H1 (cell line): ENCODE measurements at regions not wholly inside any gene's neighbourhood (a gene's known extent, or its start where the extent isn't known, plus 50 kb on each side); places are given as distances from the start of the nearest gene placed in this dataset.

Experiments
- CTCF ChIA-PET: fragments of 300-600 bp; sonication (Branson Sonifier 250); formaldehyde crosslinking; loops from one replicate; lab custom pipeline; 2021; ENCODE audit not compliant: partially characterized antibody; lab: Charles Lee
- POLR2A ChIA-PET: fragments of 300-600 bp; sonication (Branson Sonifier 250); formaldehyde crosslinking; loops from one replicate; lab custom pipeline; 2021; ENCODE audit warnings: inconsistent platforms; ENCODE audit not compliant: partially characterized antibody; lab: Charles Lee
- DNase-seq, 2 experiments: peaks; one replicate each; pipeline versions ENCODE4 v3.0.0 to v3.0.0-alpha.2; 2010 to 2022; ENCODE audit warnings: low spot score in 2 of 2, low read depth in 1 of 2, mixed read lengths in 1 of 2
- FAIRE-seq: peaks from 2 replicates; lab custom pipeline; 2011; peaks lifted over from hg19 to GRCh38; lab: Jason Lieb, UNC
- H2AFZ ChIP-seq: 2 replicates; pipeline ENCODE4 v1.8.1; 2012; ENCODE audit warnings: low read length, inconsistent platforms
- H2AK5ac ChIP-seq: 2 replicates; pipeline ENCODE4 v1.6.1; 2013; ENCODE audit warnings: low read depth, low read length
- H2BK120ac ChIP-seq: replicated peaks from 2 replicates; pipeline ENCODE3; 2013; ENCODE audit warnings: low read depth, low read length, inconsistent platforms
- H2BK12ac ChIP-seq: 2 replicates; pipeline ENCODE4 v1.6.1; 2013; ENCODE audit warnings: low read depth, low read length
- H2BK15ac ChIP-seq: 2 replicates; pipeline ENCODE4 v1.6.1; 2013; ENCODE audit warnings: low read length
- H2BK20ac ChIP-seq: 2 replicates; pipeline ENCODE4 v1.6.1; 2013; ENCODE audit warnings: low read length
- H2BK5ac ChIP-seq: 2 replicates; pipeline ENCODE4 v1.6.1; 2013; ENCODE audit warnings: low read depth, low read length
- H3K14ac ChIP-seq: 2 replicates; pipeline ENCODE4 v1.6.1; 2013; ENCODE audit warnings: inconsistent platforms; ENCODE audit not compliant: insufficient read length
- H3K18ac ChIP-seq: 2 replicates; pipeline ENCODE4 v1.6.1; 2013; ENCODE audit warnings: low read length; ENCODE audit errors: extremely low read depth
- H3K23ac ChIP-seq: 2 replicates; pipeline ENCODE4 v1.6.1; 2013; ENCODE audit warnings: inconsistent platforms; ENCODE audit not compliant: insufficient read length
- H3K23me2 ChIP-seq: 2 replicates; pipeline ENCODE4 v1.6.1; 2013; ENCODE audit warnings: low read depth, low read length
- H3K27ac ChIP-seq: 2 replicates; pipeline ENCODE4 v1.6.1; 2011; ENCODE audit warnings: low read depth, low read length, inconsistent platforms
- H3K27me3 ChIP-seq, 4 experiments: replicated peaks in 1 of 4; 1 replicate in 1 of 4; 2 replicates in 3 of 4; pipeline versions ENCODE4 v1.6.1 to v1.8.1; 2011 to 2013; ENCODE audit warnings: low read length in 3 of 4, mild to moderate bottlenecking in 3 of 4, inconsistent platforms in 2 of 4, mixed read lengths in 2 of 4, moderate library complexity in 1 of 4; ENCODE audit not compliant: control insufficient read depth in 3 of 4, insufficient read depth in 3 of 4; ENCODE audit errors: extremely low read depth in 1 of 4
- H3K36me3 ChIP-seq, 4 experiments: 2 replicates each; pipeline versions ENCODE4 v1.6.1 to v1.8.1; 2011 to 2013; ENCODE audit warnings: mild to moderate bottlenecking in 4 of 4, low read length in 3 of 4, moderate library complexity in 2 of 4, control low read depth in 1 of 4, inconsistent platforms in 1 of 4; ENCODE audit not compliant: insufficient read depth in 4 of 4, control insufficient read depth in 2 of 4
- H3K4ac ChIP-seq: replicated peaks from 2 replicates; pipeline ENCODE3; 2013; ENCODE audit warnings: low read length, low read depth, mixed read lengths, inconsistent platforms; ENCODE audit not compliant: insufficient read length
- H3K4me1 ChIP-seq, 4 experiments: replicated peaks in 1 of 4; 1 replicate in 1 of 4; 2 replicates in 3 of 4; pipeline versions ENCODE4 v1.6.1 to v1.8.1; 2011 to 2013; ENCODE audit warnings: low read length in 3 of 4, inconsistent platforms in 2 of 4, mixed read lengths in 1 of 4; ENCODE audit not compliant: insufficient read depth in 4 of 4, control insufficient read depth in 3 of 4
- H3K4me2 ChIP-seq, 2 experiments: 2 replicates each; pipeline versions ENCODE4 v1.6.1 to v1.8.1; 2011 to 2013; ENCODE audit warnings: low read depth in 2 of 2, low read length in 2 of 2, control low read depth in 1 of 2, inconsistent platforms in 1 of 2, mild to moderate bottlenecking in 1 of 2; ENCODE audit not compliant: insufficient read depth in 1 of 2
- H3K4me3 ChIP-seq, 4 experiments: fragments of 200-600, 300-600 bp in 1 of 4; sonication (generic), shearing (Covaris generic), sonication (Bioruptor Twin) in 1 of 4; 2 replicates each; pipeline versions ENCODE4 v1.5.1 to v1.8.1; 2011 to 2016; ENCODE audit warnings: low read length in 4 of 4, low read depth in 3 of 4, control low read depth in 2 of 4, inconsistent platforms in 2 of 4, mild to moderate bottlenecking in 2 of 4, mixed read lengths in 1 of 4, moderate library complexity in 1 of 4; ENCODE audit not compliant: insufficient read depth in 2 of 4; ENCODE audit errors: extremely low read depth in 1 of 4
- H3K56ac ChIP-seq: replicated peaks from 2 replicates; pipeline ENCODE3; 2013; ENCODE audit warnings: low read depth, mild to moderate bottlenecking, mixed read lengths, low read length, inconsistent platforms; ENCODE audit not compliant: insufficient read length
- H3K79me1 ChIP-seq: 2 replicates; pipeline ENCODE4 v1.6.1; 2013; ENCODE audit warnings: low read depth, low read length, control low read depth
- H3K79me2 ChIP-seq, 2 experiments: 2 replicates each; pipeline versions ENCODE4 v1.6.1 to v1.8.1; 2012 to 2013; ENCODE audit warnings: low read length in 2 of 2, mild to moderate bottlenecking in 2 of 2, inconsistent platforms in 1 of 2; ENCODE audit not compliant: insufficient read depth in 2 of 2, control insufficient read depth in 1 of 2
- H3K9ac ChIP-seq, 4 experiments: replicated peaks in 1 of 4; 1 replicate in 1 of 4; 2 replicates in 3 of 4; pipeline versions ENCODE4 v1.6.1 to v1.8.1; 2011 to 2013; ENCODE audit warnings: low read depth in 3 of 4, low read length in 3 of 4, control low read depth in 2 of 4, mild to moderate bottlenecking in 2 of 4, moderate library complexity in 2 of 4, inconsistent platforms in 1 of 4; ENCODE audit errors: extremely low read depth in 1 of 4
- H3K9me3 ChIP-seq, 2 experiments: 2 replicates each; pipeline versions ENCODE4 v1.6.1 to v1.8.1; 2012 to 2013; ENCODE audit warnings: mild to moderate bottlenecking in 2 of 2, moderate library complexity in 2 of 2, control low read depth in 1 of 2, inconsistent platforms in 1 of 2, low read depth in 1 of 2, low read length in 1 of 2, mixed read lengths in 1 of 2; ENCODE audit not compliant: insufficient read depth in 2 of 2
- H4K20me1 ChIP-seq, 2 experiments: replicated peaks in 1 of 2; 2 replicates each; pipeline versions ENCODE3 to v1.8.1; 2011 to 2013; ENCODE audit warnings: inconsistent platforms in 2 of 2, low read length in 2 of 2, mild to moderate bottlenecking in 1 of 2; ENCODE audit not compliant: insufficient read depth in 2 of 2, control insufficient read depth in 1 of 2
- H4K5ac ChIP-seq: 2 replicates; pipeline ENCODE4 v1.6.1; 2013; ENCODE audit warnings: low read length, low read depth, mixed read lengths, inconsistent platforms; ENCODE audit not compliant: insufficient read length
- H4K8ac ChIP-seq: 2 replicates; pipeline ENCODE4 v1.8.0; 2013; ENCODE audit warnings: mild to moderate bottlenecking, moderate library complexity, low read length, inconsistent platforms; ENCODE audit not compliant: insufficient read depth; ENCODE audit errors: extremely low read depth
- H4K91ac ChIP-seq: replicated peaks from 2 replicates; pipeline ENCODE3; 2013; ENCODE audit warnings: low read length, mixed read lengths, inconsistent platforms; ENCODE audit not compliant: insufficient read length
- GTF2F1 ChIP-seq: IDR thresholded peaks from 2 replicates; pipeline ENCODE4 v1.6.1; 2012; ENCODE audit warnings: low read depth, low read length, improper control_type of control experiment, borderline replicate concordance
- SIRT6 ChIP-seq: IDR thresholded peaks from one replicate; pipeline ENCODE4 v1.7.1; 2012; ENCODE audit warnings: low read length, inconsistent platforms
- SP1 ChIP-seq: IDR thresholded peaks from 2 replicates; pipeline ENCODE4 v1.6.1; 2011; ENCODE audit warnings: low read depth, low read length
- SUZ12 ChIP-seq: fragments of 200-600 bp; sonication (generic); IDR thresholded peaks from 2 replicates; pipeline ENCODE4 v1.6.1; 2012; ENCODE audit warnings: mild to moderate bottlenecking, inconsistent platforms, low read length, moderate library complexity, mixed read lengths
- WGBS, 2 experiments: shearing (Covaris generic) in 1 of 2; methylation state at CpG; one replicate each; pipeline versions ENCODE4 v1.1.6 to v1.1.7; 2013 to 2015; ENCODE audit warnings: low lambda C conversion rate in 2 of 2, mixed read lengths in 2 of 2, inconsistent platforms in 1 of 2, low coverage in 1 of 2, missing lambda C conversion rate in 1 of 2; ENCODE audit not compliant: insufficient replicate concordance in 2 of 2, insufficient coverage in 1 of 2, insufficient read length in 1 of 2; ENCODE audit errors: extremely low coverage in 1 of 2, missing lambda C conversion rate in 1 of 2; 5-methylcytosine and 5-hydroxymethylcytosine counted together
- TF ChIP-seq, protein P1 (sequence below): IDR thresholded peaks from 2 replicates; pipeline ENCODE4 v1.6.1; 2011; ENCODE audit warnings: low read length, improper control_type of control experiment

DNA sequence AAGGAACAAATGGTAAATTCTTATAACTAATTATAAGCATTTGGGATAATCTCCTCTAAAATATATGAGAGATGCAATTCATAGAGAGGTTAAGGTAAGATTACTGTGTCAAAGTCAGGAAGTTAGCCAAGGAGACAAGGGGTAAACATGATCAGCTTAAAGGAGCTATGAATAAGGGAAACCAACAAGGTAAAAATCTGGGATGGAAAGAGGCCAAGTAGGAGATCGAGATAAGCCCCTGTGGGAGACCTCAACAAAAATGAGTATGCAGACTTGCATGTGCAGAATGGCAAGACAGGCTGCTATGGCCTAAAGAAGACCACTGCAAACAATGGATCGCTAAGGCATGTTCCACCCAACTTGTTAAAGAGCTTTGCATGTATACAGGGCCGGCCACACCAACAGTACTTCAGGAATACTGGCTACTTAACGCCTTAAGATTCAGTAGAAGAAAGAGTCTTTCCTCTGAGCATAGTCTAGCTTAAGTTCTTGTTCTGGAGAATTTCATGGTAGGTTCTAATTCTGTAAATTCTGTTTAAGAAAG lies 738.6 kb downstream of the GALC start:
- H2AFZ ChIP-seq: no peak overlapping the region
- H3K79me1 ChIP-seq: no peaks in the 10 kb centered on the region
- H3K14ac ChIP-seq: no peak overlapping the region
- no peak overlapping the region for H3K56ac ChIP-seq
- no peaks in the 10 kb centered on the region for H3K79me2 ChIP-seq
- H3K27me3 ChIP-seq: no peaks in the 10 kb centered on the region
- H3K27ac ChIP-seq: no peak overlapping the region
- no peak overlapping the region for H4K5ac ChIP-seq
- no peak for FAIRE-seq
- H4K8ac ChIP-seq: no peak overlapping the region
- TF ChIP-seq SP1 (no peak), SUZ12 (no peak), SIRT6 (no peak), GTF2F1 (no peak)
- TF ChIP-seq, protein P1, sequence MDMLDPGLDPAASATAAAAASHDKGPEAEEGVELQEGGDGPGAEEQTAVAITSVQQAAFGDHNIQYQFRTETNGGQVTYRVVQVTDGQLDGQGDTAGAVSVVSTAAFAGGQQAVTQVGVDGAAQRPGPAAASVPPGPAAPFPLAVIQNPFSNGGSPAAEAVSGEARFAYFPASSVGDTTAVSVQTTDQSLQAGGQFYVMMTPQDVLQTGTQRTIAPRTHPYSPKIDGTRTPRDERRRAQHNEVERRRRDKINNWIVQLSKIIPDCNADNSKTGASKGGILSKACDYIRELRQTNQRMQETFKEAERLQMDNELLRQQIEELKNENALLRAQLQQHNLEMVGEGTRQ: no peak
- H3K23ac ChIP-seq: no peak overlapping the region
- H3K4me1 ChIP-seq: no peaks in the 10 kb centered on the region
- H3K4me2 ChIP-seq: no peak overlapping the region
- no peak overlapping the region for H3K18ac ChIP-seq
- H3K23me2 ChIP-seq: no peaks in the 10 kb centered on the region
- H3K4me3 ChIP-seq: no peak overlapping the region
- no peak for DNase-seq
- H3K9me3 ChIP-seq: peaks cover 0 to 5% of the 10 kb centered on the region in 2 experiments; a peak in 1 of 4 replicates
- H3K4ac ChIP-seq: no peak overlapping the region
- 61% methylated on average over 4 of the region's 4 CpGs; no CpG with 5 or more reads in 1 of the 2 experiments for WGBS, 2 experiments
- H2AK5ac ChIP-seq: no peak overlapping the region
- no peak overlapping the region for H2BK15ac ChIP-seq
- ChIA-PET CTCF (no interaction called here), POLR2A (interaction anchor here (1.2 kb wide), 1 partner anchor 10 kb away, joined by 4 read pairs; no protein-coding TSS in a partner anchor)
- H4K91ac ChIP-seq: no peak overlapping the region
- H2BK12ac ChIP-seq: no peak overlapping the region
- H3K9ac ChIP-seq: no peak overlapping the region
- no peak overlapping the region for H2BK20ac ChIP-seq
- H2BK120ac ChIP-seq: no peak overlapping the region
- no peaks in the 10 kb centered on the region; a peak in 1 of 8 replicates for H3K36me3 ChIP-seq
- H4K20me1 ChIP-seq: no peaks in the 10 kb centered on the region
- no peak overlapping the region for H2BK5ac ChIP-seq
